ENCODE measurements at regions not wholly inside any gene's neighbourhood (a gene's known extent, or its start where the extent isn't known, plus 50 kb on each side); places are given as distances from the start of the nearest gene placed in this dataset.

DNA sequence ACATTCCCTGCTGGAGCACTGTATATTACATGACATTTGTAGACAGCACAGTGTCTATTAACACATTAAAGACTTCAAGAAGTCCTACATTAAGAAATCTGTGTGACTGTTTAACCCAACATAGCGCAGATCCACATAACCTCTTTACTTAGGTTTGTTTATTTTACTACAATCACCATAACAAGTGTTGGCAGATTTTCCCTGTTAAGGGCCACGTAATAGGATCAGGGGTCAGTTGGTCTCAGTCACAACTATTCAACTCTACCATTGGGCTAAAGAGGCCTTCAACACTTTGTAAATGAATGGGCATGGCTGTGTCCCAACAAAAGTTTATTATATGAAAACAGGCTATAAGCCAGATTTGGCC is 51.3 kb upstream of the ADORA2B start:
- TF ChIP-seq CTCF (IDR thresholded peaks at IDR 0.05; ENCODE audit: insufficient read depth, low read length) (no peak), POLR2AphosphoS5 (IDR thresholded peaks at IDR 0.05; ENCODE audit: low read depth) (no peak)
